Pancreas (tissue), 10 donors: ENCODE measurements at regions not wholly inside any gene's neighbourhood (a gene's known extent, or its start where the extent isn't known, plus 50 kb on each side); places are given as distances from the start of the nearest gene placed in this dataset.
A peak's percentile ranks its signal among the peaks of the same experiment; 100 is the strongest.

Experiments
- ATAC-seq, 4 donors: fragments of 200-7000 bp; cut with Tn5 transposase; one replicate each; pipeline versions ENCODE4 v1.8.0 to v1.9.1; 2020; ENCODE audit warnings: mild to moderate bottlenecking in 4 of 4, moderate library complexity in 4 of 4
- DNase-seq, 6 donors: peaks; one replicate each; pipeline ENCODE4 v3.0.0-alpha.2; 2020
- FAIRE-seq: peaks from 2 replicates; lab custom pipeline; 2012; peaks lifted over from hg19 to GRCh38; lab: Jason Lieb, UNC
- H3K27ac ChIP-seq, 4 donors: fragments of 200-600 bp; sonication (generic); 1 replicate in 3 of 4; 2 replicates in 1 of 4; pipeline versions ENCODE4 v1.5.0 to v1.8.0; 2020
- H3K27me3 ChIP-seq, 4 donors: fragments of 200-600 bp; one replicate each; pipeline ENCODE4 v1.8.0; 2021
- H3K36me3 ChIP-seq, 3 donors: fragments of 200-600 bp; sonication (generic) in 1 of 3; one replicate each; pipeline versions ENCODE4 v1.5.0 to v1.8.0; 2020 to 2021
- H3K4me1 ChIP-seq, 3 donors: fragments of 200-600 bp; one replicate each; pipeline ENCODE4 v1.8.0; 2021
- H3K4me3 ChIP-seq, 4 donors: fragments of 200-600 bp; sonication (generic) in 2 of 4; one replicate each; pipeline versions ENCODE4 v1.5.0 to v1.8.0; 2020 to 2021
- H3K9me3 ChIP-seq, 4 donors: fragments of 200-600 bp; one replicate each; pipeline ENCODE4 v1.8.0; 2021
- WGBS, 2 donors: extraction: QIAGEN DNeasy Blood & Tissue Kit; methylation state at CpG; one replicate each; pipeline ENCODE4 v1.1.7; 2013; 5-methylcytosine and 5-hydroxymethylcytosine counted together
- intact Hi-C, 3 donors: fragments of 100-400 bp; cut with DNase I; formaldehyde crosslinking; loops; one replicate each; pipeline versions ENCODE4 v1.11.1 to v1.14.2; 2022
- TF ChIP-seq, protein P1 (sequence below), 4 donors: fragments of 200-600 bp; sonication (generic) in 3 of 4; IDR thresholded peaks; one replicate each; pipeline versions ENCODE4 v1.5.0 to v1.8.0; 2021; ENCODE audit warnings: antibody characterized with exemption in 4 of 4
- donor health status: healthy with polysubstance abuse.
- donor health status: DM: no; HTN: no; CAD: no; lungs with moderate emphysema.
- donor health status: DM: no; HTN: no; CAD: no.
- donor health status: control.
- donor health status: control.
- donor health status: Bipolar disorder and iron deficiency.
- donor health status: DM: yes; HTN: yes; CAD: no.
- donor health status: DM: no; HTN: no; CAD: no.
- donor health status: DM: no; HTN: no; CAD: no.
- donor health status: DM: yes; HTN: yes; CAD: no.

DNA sequence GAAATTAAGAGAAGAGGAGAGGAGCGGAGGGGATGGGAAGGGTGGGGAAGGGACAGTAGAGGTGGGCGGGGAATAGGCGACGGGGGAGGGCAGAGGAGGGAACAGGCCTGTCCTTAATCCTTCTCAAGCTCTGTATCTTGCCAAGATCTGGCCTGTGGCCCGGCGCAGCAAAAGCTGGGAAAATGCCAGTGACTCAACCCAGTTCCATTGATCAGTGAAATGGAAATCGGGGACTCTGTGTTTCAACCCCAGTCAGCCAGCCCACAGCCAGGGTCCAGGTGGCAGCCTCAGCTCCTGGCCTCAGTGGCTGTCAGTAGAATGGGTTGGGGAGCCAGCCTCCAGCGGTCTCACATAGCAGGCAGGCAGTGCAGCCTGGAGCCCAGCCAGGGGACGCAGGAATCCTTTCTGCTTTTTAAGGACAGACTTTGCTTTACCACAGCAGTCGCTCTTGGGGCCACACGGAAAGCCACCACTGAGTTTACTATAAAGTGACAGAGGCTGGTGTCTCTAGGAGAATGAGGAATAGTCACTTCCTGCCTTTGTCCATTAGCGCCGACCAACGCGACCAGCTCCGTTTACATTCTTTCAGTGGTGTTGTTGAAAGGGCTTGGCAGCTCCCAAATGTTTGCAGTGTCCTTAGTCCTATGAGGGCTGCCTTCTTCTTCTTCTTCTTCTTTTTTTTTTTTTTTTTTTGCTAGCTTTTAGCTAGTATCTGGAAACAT is 128.0 kb downstream of the RIN2 start:
- ATAC-seq (peak in 3 of 4 donors; percentile 26 to 45 (median 32)), FAIRE-seq (no peak), DNase-seq (peak; percentile 32 to 63 (median 56))
- Histone ChIP-seq H3K4me3 (peak overlapping the region in 1 of 4 donors; percentile 17), H3K36me3 (no peaks in the 10 kb centered on the region), H3K27ac (peak overlapping the region; percentile 3 to 71 (median 57)), H3K9me3 (no peaks in the 10 kb centered on the region), H3K27me3 (no peaks in the 10 kb centered on the region), H3K4me1 (peaks cover 0 to 25% (median 9%) of the 10 kb centered on the region in 3 donors)
- intact Hi-C loops = no loop called here
- TF ChIP-seq, protein P1, sequence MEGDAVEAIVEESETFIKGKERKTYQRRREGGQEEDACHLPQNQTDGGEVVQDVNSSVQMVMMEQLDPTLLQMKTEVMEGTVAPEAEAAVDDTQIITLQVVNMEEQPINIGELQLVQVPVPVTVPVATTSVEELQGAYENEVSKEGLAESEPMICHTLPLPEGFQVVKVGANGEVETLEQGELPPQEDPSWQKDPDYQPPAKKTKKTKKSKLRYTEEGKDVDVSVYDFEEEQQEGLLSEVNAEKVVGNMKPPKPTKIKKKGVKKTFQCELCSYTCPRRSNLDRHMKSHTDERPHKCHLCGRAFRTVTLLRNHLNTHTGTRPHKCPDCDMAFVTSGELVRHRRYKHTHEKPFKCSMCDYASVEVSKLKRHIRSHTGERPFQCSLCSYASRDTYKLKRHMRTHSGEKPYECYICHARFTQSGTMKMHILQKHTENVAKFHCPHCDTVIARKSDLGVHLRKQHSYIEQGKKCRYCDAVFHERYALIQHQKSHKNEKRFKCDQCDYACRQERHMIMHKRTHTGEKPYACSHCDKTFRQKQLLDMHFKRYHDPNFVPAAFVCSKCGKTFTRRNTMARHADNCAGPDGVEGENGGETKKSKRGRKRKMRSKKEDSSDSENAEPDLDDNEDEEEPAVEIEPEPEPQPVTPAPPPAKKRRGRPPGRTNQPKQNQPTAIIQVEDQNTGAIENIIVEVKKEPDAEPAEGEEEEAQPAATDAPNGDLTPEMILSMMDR (IDR thresholded peaks at IDR 0.05) = no peak
- WGBS, 2 donors = 28 to 35% methylated on average over 16 of the region's 16 CpGs

DNA sequence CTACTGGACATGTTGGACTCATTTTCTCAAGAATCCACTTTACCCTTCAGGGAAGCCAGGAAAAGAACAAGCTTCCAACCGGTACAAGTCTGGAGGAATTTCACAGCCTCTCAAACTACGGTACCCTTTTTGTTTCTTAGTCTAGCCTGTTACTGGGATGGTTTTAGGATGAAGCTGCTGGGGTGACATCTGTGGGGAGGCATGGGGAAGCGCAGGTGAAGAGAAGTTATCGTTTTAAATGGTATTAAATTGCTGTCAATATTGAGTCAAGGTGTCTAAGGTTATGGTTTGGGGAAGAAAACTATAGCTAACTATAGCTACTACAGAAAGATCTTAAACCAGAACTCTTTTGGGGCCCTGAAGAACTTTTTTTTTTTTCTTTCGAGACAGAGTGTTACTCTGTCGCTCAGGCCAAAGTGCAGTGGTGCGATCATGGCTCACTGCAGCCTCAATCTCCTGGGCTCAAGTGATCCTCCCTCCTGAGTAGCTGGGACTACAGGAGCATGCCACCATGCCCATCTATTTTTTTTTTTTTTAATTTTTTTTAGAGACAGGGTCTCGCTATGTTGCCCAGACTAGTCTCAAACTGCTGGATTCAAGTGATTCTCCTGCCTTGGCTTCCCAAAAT is 128.7 kb downstream of the RIN2 start:
- ATAC-seq (no peak), DNase-seq (no peak), FAIRE-seq (no peak)
- peak overlapping the region in 1 of 4 donors; percentile 17 for H3K4me3 ChIP-seq
- peaks cover 0 to 25% (median 9%) of the 10 kb centered on the region in 3 donors for H3K4me1 ChIP-seq
- no peaks in the 10 kb centered on the region for H3K9me3 ChIP-seq
- 90 to 92% methylated on average over 8 of the region's 8 CpGs for WGBS, 2 donors
- intact Hi-C loops = no loop called here
- H3K27ac ChIP-seq = peak overlapping the region in 2 of 4 donors; percentile 68 to 71
- TF ChIP-seq, protein P1 (IDR thresholded peaks at IDR 0.05) = no peak
- H3K27me3 ChIP-seq = no peaks in the 10 kb centered on the region
- H3K36me3 ChIP-seq = no peaks in the 10 kb centered on the region

DNA sequence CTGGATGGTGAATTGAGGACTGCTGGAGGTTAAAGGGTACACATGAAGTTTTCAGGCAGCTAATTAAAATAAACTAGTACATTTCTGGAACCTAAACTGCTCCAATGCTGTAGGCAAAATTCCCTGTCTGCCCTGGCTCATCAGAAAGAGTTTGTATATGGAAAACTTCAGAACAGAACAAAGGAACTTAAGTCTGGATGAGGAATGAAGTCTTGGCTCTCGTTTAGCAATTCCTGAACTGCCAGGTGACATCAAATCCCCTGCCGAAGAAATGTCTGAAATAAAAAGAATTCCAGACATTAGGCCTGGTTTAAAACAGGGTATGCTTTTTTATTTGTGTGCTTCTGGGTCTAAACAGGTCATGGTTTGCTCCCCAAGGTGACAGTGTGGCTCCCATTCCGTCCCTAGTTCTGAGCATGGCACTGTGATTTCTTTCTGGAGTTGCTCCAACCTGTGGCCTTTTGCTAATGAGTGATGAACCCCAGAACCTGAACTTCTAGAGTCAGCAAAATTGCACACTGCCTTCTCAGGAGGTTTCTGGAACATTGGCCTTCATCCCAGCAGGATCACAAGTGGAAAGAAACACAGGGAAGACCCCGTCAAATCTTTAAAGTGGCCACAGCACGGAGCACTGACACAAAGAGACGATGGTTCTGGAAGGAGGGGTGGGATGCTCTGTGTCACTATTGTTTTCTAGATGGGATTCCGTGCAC is 129.4 kb upstream of the NAA20 start:
- intact Hi-C loops = no loop called here
- peak overlapping the region in 2 of 4 donors; percentile 15 to 77 for H3K27ac ChIP-seq
- 58 to 62% methylated on average over 7 of the region's 7 CpGs for WGBS, 2 donors

DNA sequence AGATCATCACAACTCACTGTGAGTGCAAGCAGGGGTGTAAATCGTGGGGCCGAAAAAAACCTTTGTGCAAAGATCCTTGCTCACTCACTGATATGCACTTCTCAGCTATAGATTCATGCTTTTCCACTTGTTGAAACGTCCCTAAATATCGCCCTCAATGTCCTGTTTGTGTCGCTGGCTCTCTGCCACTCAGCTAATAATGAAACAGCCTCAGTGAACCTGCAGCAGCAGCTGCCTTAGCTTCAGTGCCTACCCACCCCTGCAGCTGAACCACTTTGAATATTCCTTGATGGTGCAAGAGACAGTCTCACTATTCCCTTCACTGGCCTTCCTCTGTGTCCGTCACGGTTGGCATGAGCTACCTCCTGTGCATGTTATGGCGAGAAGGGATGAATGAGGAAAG is 128.9 kb upstream of the NAA20 start:
- peak in 1 of 4 donors; percentile 12 for ATAC-seq

More for the DNA sequence above, 129.4 kb upstream of the NAA20 start:
- TF ChIP-seq, protein P1 (IDR thresholded peaks at IDR 0.05) = no peak
- peaks cover 0 to 25% (median 9%) of the 10 kb centered on the region in 3 donors for H3K4me1 ChIP-seq
- DNase-seq = no peak
- H3K4me3 ChIP-seq = peak overlapping the region in 1 of 4 donors; percentile 17
- no peak for FAIRE-seq
- no peaks in the 10 kb centered on the region for H3K9me3 ChIP-seq
- ATAC-seq = no peak
- H3K27me3 ChIP-seq = no peaks in the 10 kb centered on the region
- H3K36me3 ChIP-seq = no peaks in the 10 kb centered on the region

More for the DNA sequence above, 128.9 kb upstream of the NAA20 start:
- H3K4me1 ChIP-seq = peaks cover 0 to 25% (median 9%) of the 10 kb centered on the region in 3 donors
- no peaks in the 10 kb centered on the region for H3K9me3 ChIP-seq
- H3K36me3 ChIP-seq = no peaks in the 10 kb centered on the region
- FAIRE-seq (no peak), DNase-seq (no peak)
- H3K4me3 ChIP-seq = no peak overlapping the region
- intact Hi-C loops = no loop called here
- TF ChIP-seq, protein P1 (IDR thresholded peaks at IDR 0.05) = no peak
- WGBS, 2 donors = 62 to 63% methylated on average over 8 of the region's 8 CpGs
- H3K27me3 ChIP-seq = no peaks in the 10 kb centered on the region
- H3K27ac ChIP-seq = peak overlapping the region in 3 of 4 donors; percentile 73 to 79 (median 77)
